GM12878 (cell line): ENCODE measurements at regions not wholly inside any gene's neighbourhood (a gene's known extent, or its start where the extent isn't known, plus 50 kb on each side); places are given as distances from the start of the nearest gene placed in this dataset.

Experiments
- ATAC-seq: fragments of 200-7000 bp; cut with Tn5 transposase; 3 replicates; pipeline ENCODE4 v1.9.1; 2020; ENCODE audit warnings: mild to moderate bottlenecking, moderate library complexity
- BruUV-seq: library from RNA; stranded (reverse); fragments of 400-500 nt; replicated peaks from 2 replicates; lab custom pipeline; 2021; lab: Mats Ljungman, UMichigan
- CTCF ChIA-PET: fragments of 300-600 bp; sonication (Branson Sonifier 250); formaldehyde crosslinking; extraction: SDS; loops from one replicate; lab custom pipeline; 2021; ENCODE audit warnings: inconsistent platforms; lab: Yijun Ruan, JAX
- POLR2A ChIA-PET: fragments of 350-600 bp; formaldehyde crosslinking; extraction: SDS; loops from one replicate; lab custom pipeline; 2021; ENCODE audit warnings: inconsistent platforms; lab: Charles Lee
- RAD21 ChIA-PET: fragments of 300-600 bp; sonication (Branson Sonifier 250); formaldehyde crosslinking; loops from one replicate; lab custom pipeline; 2023; ENCODE audit warnings: antibody characterized with exemption; ENCODE audit not compliant: unreplicated experiment; lab: Charles Lee
- SMC1A ChIA-PET: fragments of 300-600 bp; sonication (Branson Sonifier 250); formaldehyde crosslinking; loops from one replicate; lab custom pipeline; 2023; ENCODE audit not compliant: unreplicated experiment, uncharacterized antibody; lab: Charles Lee
- DNase-seq: peaks from one replicate; pipeline ENCODE4 v3.0.0-alpha.2; 2011; ENCODE audit warnings: low read depth, low spot score
- FAIRE-seq: peaks from 3 replicates; lab custom pipeline; 2011; peaks lifted over from hg19 to GRCh38; lab: Jason Lieb, UNC
- H2AFZ ChIP-seq: 2 replicates; pipeline ENCODE4 v1.6.0; 2011; ENCODE audit warnings: low read depth, low read length, control low read depth; ENCODE audit not compliant: control insufficient read depth
- H3K27ac ChIP-seq: 2 replicates; pipeline ENCODE4 v1.5.1; 2011; ENCODE audit warnings: control low read depth; ENCODE audit not compliant: control insufficient read depth, insufficient read depth
- H3K27me3 ChIP-seq, 2 experiments: replicated peaks in 1 of 2; 2 replicates each; pipeline versions ENCODE4 v1.6.0 to v1.6.1; 2011; ENCODE audit warnings: low read length in 1 of 2; ENCODE audit not compliant: control insufficient read depth in 2 of 2, insufficient read depth in 2 of 2
- H3K36me3 ChIP-seq, 2 experiments: 2 replicates each; pipeline ENCODE4 v1.5.1; 2011; ENCODE audit warnings: low read length in 1 of 2; ENCODE audit not compliant: control insufficient read depth in 2 of 2, insufficient read depth in 2 of 2
- H3K4me1 ChIP-seq: 2 replicates; pipeline ENCODE4 v1.6.1; 2011; ENCODE audit warnings: mild to moderate bottlenecking, low read length, moderate library complexity, mixed read lengths; ENCODE audit not compliant: control insufficient read depth, insufficient read depth
- H3K4me2 ChIP-seq: 2 replicates; pipeline ENCODE4 v1.6.0; 2011; ENCODE audit warnings: control low read depth; ENCODE audit not compliant: control insufficient read depth, insufficient read depth
- H3K4me3 ChIP-seq: fragments of 200-600 bp; sonication (generic); 2 replicates; pipeline ENCODE4 v1.5.1; 2016
- H3K79me2 ChIP-seq: 2 replicates; pipeline ENCODE4 v1.6.0; 2011; ENCODE audit warnings: low read length; ENCODE audit not compliant: control insufficient read depth, insufficient read depth
- H3K9ac ChIP-seq: 2 replicates; pipeline ENCODE4 v1.8.0; 2011; ENCODE audit warnings: low read length, control low read depth, mixed read lengths; ENCODE audit not compliant: control insufficient read depth, insufficient read depth
- H3K9me3 ChIP-seq: replicated peaks from 3 replicates; pipeline ENCODE4 v1.5.1; 2011; ENCODE audit warnings: mild to moderate bottlenecking, low read length; ENCODE audit not compliant: control insufficient read depth, insufficient read depth
- H4K20me1 ChIP-seq: 2 replicates; pipeline ENCODE4 v1.6.0; 2011; ENCODE audit not compliant: control insufficient read depth, insufficient read depth
- BCL3 ChIP-seq: IDR thresholded peaks from 2 replicates; pipeline ENCODE4 v1.6.1; 2011; ENCODE audit warnings: borderline replicate concordance, low read depth, mild to moderate bottlenecking, moderate library complexity, low read length; ENCODE audit not compliant: insufficient read depth, poor library complexity, severe bottlenecking
- BHLHE40 ChIP-seq, 2 experiments: fragments of 450-650 bp in 1 of 2; IDR thresholded peaks; 2 replicates each; pipeline ENCODE4 v1.6.1; 2011 to 2017; ENCODE audit warnings: low read depth in 2 of 2, borderline replicate concordance in 1 of 2, improper control_type of control experiment in 1 of 2, low read length in 1 of 2, mild to moderate bottlenecking in 1 of 2
- BMI1 ChIP-seq: fragments of 450-650 bp; IDR thresholded peaks from 2 replicates; pipeline ENCODE4 v1.6.1; 2016; ENCODE audit warnings: mild to moderate bottlenecking, moderate library complexity, borderline replicate concordance
- CBX3 ChIP-seq: fragments of 200-600 bp; sonication (generic); IDR thresholded peaks from 2 replicates; pipeline ENCODE4 v1.6.1; 2016; ENCODE audit warnings: low read depth, borderline replicate concordance
- EP300 ChIP-seq, 2 experiments: fragments of 150-350 bp in 1 of 2; IDR thresholded peaks; 2 replicates each; pipeline ENCODE4 v1.6.1; 2011 to 2012; ENCODE audit warnings: low read depth in 2 of 2, low read length in 2 of 2, borderline replicate concordance in 1 of 2, improper control_type of control experiment in 1 of 2, inconsistent platforms in 1 of 2; ENCODE audit not compliant: control insufficient read depth in 1 of 2
- EZH2 ChIP-seq: IDR thresholded peaks from 2 replicates; pipeline ENCODE4 v1.6.1; 2012; ENCODE audit warnings: low read depth, mild to moderate bottlenecking, control low read depth, inconsistent platforms, low read length, borderline replicate concordance; ENCODE audit not compliant: control insufficient read depth
- FOS ChIP-seq: IDR thresholded peaks from 3 replicates; pipeline ENCODE4 v1.6.1; 2011; ENCODE audit warnings: borderline replicate concordance; ENCODE audit not compliant: insufficient read length; ENCODE audit errors: extremely low read depth
- GATAD2B ChIP-seq: fragments of 450-650 bp; conservative IDR thresholded peaks from 2 replicates; pipeline ENCODE4 v1.6.1; 2017; ENCODE audit warnings: low read depth, mild to moderate bottlenecking, moderate library complexity
- IRF3 ChIP-seq: fragments of 450-650 bp; IDR thresholded peaks from 2 replicates; pipeline ENCODE4 v1.6.1; 2014; ENCODE audit warnings: mild to moderate bottlenecking
- KAT2A ChIP-seq: conservative IDR thresholded peaks from 2 replicates; pipeline ENCODE4 v1.6.1; 2011; ENCODE audit warnings: low read depth, low read length; ENCODE audit not compliant: control insufficient read depth
- RCOR1 ChIP-seq: conservative IDR thresholded peaks from 2 replicates; pipeline ENCODE4 v1.6.1; 2012; ENCODE audit warnings: low read depth, low read length, improper control_type of control experiment
- SMARCA5 ChIP-seq: fragments of 450-650 bp; IDR thresholded peaks from 2 replicates; pipeline ENCODE4 v1.6.1; 2017; ENCODE audit warnings: mild to moderate bottlenecking
- SPI1 ChIP-seq: IDR thresholded peaks from 2 replicates; pipeline ENCODE4 v1.6.1; 2011; ENCODE audit warnings: low read depth, mild to moderate bottlenecking, low read length, moderate library complexity, borderline replicate concordance; ENCODE audit not compliant: insufficient read depth
- YBX1 ChIP-seq: fragments of 450-650 bp; IDR thresholded peaks from 2 replicates; pipeline ENCODE4 v1.6.1; 2016; ENCODE audit warnings: antibody characterized with exemption
- WGBS: methylation state at CpG from one replicate; pipeline ENCODE4 v1.1.6; 2016; ENCODE audit warnings: low lambda C conversion rate; ENCODE audit not compliant: insufficient replicate concordance, insufficient coverage; ENCODE audit errors: missing lambda C conversion rate; 5-methylcytosine and 5-hydroxymethylcytosine counted together
- in situ Hi-C: fragments of 300-500 bp; cut with MboI; formaldehyde crosslinking; loops from 9 replicates; pipeline ENCODE4 v1.14.3; 2018; ENCODE audit warnings: mixed read lengths
- intact Hi-C: fragments of 100-400 bp; cut with micrococcal nuclease; formaldehyde crosslinking; loops from one replicate; pipeline ENCODE4 v1.14.2; 2022; ENCODE audit not compliant: unreplicated experiment
- TF ChIP-seq, protein P1 (sequence below): fragments of 450-650 bp; IDR thresholded peaks from 2 replicates; pipeline ENCODE4 v1.6.1; 2017; ENCODE audit warnings: mild to moderate bottlenecking, moderate library complexity

- TF ChIP-seq SPI1 = no peak
- TF ChIP-seq, protein P1, sequence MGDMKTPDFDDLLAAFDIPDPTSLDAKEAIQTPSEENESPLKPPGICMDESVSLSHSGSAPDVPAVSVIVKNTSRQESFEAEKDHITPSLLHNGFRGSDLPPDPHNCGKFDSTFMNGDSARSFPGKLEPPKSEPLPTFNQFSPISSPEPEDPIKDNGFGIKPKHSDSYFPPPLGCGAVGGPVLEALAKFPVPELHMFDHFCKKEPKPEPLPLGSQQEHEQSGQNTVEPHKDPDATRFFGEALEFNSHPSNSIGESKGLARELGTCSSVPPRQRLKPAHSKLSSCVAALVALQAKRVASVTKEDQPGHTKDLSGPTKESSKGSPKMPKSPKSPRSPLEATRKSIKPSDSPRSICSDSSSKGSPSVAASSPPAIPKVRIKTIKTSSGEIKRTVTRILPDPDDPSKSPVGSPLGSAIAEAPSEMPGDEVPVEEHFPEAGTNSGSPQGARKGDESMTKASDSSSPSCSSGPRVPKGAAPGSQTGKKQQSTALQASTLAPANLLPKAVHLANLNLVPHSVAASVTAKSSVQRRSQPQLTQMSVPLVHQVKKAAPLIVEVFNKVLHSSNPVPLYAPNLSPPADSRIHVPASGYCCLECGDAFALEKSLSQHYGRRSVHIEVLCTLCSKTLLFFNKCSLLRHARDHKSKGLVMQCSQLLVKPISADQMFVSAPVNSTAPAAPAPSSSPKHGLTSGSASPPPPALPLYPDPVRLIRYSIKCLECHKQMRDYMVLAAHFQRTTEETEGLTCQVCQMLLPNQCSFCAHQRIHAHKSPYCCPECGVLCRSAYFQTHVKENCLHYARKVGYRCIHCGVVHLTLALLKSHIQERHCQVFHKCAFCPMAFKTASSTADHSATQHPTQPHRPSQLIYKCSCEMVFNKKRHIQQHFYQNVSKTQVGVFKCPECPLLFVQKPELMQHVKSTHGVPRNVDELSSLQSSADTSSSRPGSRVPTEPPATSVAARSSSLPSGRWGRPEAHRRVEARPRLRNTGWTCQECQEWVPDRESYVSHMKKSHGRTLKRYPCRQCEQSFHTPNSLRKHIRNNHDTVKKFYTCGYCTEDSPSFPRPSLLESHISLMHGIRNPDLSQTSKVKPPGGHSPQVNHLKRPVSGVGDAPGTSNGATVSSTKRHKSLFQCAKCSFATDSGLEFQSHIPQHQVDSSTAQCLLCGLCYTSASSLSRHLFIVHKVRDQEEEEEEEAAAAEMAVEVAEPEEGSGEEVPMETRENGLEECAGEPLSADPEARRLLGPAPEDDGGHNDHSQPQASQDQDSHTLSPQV = no peak
- no peak for TF ChIP-seq SMARCA5
- TF ChIP-seq FOS = no peak
- TF ChIP-seq KAT2A = no peak
- TF ChIP-seq, all 136 proteins: peak for 0
Measured at GRCh38 chr6:45816674-45817297, 198.9 kb downstream of the CLIC5 start (continued).

GRCh38 chr6:45815466-45816125 lies 200.1 kb downstream of the CLIC5 start:
- no peaks in the 10 kb centered on the region for H3K36me3 ChIP-seq
- no peak overlapping the region for H3K4me2 ChIP-seq
- no TSS peak for BruUV-seq
- intact Hi-C loops = no loop called here
- SMC1A ChIA-PET = no interaction called here
- ATAC-seq (no peak), FAIRE-seq (no peak), DNase-seq (no peak)
- in situ Hi-C loops = no loop called here
- POLR2A ChIA-PET = no interaction called here
- H3K79me2 ChIP-seq = no peaks in the 10 kb centered on the region
- H3K4me1 ChIP-seq = no peaks in the 10 kb centered on the region
- H3K9me3 ChIP-seq = no peaks in the 10 kb centered on the region; the same call in 2 of the 3 replicates
- no peak overlapping the region for H2AFZ ChIP-seq
- RAD21 ChIA-PET = no interaction called here
- H3K27ac ChIP-seq = no peak overlapping the region
- H3K27me3 ChIP-seq = no peaks in the 10 kb centered on the region; a peak in 2 of 4 replicates
- CTCF ChIA-PET = no interaction called here
- H3K4me3 ChIP-seq = no peak overlapping the region
- no peaks in the 10 kb centered on the region for H4K20me1 ChIP-seq
- 72% methylated on average over 13 of the region's 13 CpGs for whole genome bisulfite sequencing
- no peak overlapping the region for H3K9ac ChIP-seq
- no peak for TF ChIP-seq EZH2
- no peak for TF ChIP-seq BHLHE40 (IDR thresholded peaks at IDR 0.05; ENCODE audit: borderline replicate concordance in 1 of 2, low read depth in 2 of 2, low read length in 1 of 2)
- TF ChIP-seq YBX1 = no peak
- no peak for TF ChIP-seq CBX3
- no peak for TF ChIP-seq IRF3
- TF ChIP-seq BMI1 = no peak
- TF ChIP-seq RCOR1 = no peak
- TF ChIP-seq BCL3 = no peak
- no peak for TF ChIP-seq EP300 (IDR thresholded peaks at IDR 0.05; ENCODE audit: borderline replicate concordance in 1 of 2, control insufficient read depth in 1 of 2, low read depth in 2 of 2, low read length in 2 of 2)
- TF ChIP-seq GATAD2B = no peak
